ENCODE measurements at regions not wholly inside any gene's neighbourhood (a gene's known extent, or its start where the extent isn't known, plus 50 kb on each side); places are given as distances from the start of the nearest gene placed in this dataset.

DNA sequence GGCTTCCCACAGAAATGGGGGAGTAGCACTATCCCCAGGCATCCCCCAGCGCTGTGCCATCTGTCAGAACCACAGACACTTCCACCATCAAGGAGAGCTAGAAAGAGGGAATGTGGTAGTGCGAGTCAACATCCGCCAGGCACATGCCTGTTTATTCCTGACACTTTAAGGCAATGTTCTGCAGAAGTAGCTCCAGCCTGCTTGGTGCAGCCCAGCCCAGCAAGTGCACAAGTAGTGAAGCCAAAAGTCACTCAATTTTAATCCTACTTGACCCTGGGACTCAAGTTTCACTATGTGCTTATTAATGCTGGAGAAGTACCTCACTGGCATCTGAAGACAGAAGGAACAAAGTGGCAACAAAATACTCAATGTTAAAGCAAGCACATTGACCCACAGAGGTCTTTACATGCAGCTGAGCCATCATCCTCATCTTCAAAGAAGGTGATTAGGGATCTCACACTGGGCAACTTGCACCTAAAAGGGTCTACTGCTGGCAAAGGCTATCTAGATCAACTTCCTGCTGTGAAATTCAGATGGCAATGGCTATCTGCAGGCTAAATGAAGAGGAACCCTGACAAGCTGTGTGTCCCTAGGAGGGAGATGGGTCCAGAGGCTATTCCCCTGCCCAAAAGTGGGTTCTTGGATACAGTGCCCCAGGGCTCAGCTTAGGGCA, 61.4 kb upstream of the CLDN18 start:
- TF ChIP-seq, protein P1, sequence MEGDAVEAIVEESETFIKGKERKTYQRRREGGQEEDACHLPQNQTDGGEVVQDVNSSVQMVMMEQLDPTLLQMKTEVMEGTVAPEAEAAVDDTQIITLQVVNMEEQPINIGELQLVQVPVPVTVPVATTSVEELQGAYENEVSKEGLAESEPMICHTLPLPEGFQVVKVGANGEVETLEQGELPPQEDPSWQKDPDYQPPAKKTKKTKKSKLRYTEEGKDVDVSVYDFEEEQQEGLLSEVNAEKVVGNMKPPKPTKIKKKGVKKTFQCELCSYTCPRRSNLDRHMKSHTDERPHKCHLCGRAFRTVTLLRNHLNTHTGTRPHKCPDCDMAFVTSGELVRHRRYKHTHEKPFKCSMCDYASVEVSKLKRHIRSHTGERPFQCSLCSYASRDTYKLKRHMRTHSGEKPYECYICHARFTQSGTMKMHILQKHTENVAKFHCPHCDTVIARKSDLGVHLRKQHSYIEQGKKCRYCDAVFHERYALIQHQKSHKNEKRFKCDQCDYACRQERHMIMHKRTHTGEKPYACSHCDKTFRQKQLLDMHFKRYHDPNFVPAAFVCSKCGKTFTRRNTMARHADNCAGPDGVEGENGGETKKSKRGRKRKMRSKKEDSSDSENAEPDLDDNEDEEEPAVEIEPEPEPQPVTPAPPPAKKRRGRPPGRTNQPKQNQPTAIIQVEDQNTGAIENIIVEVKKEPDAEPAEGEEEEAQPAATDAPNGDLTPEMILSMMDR (IDR thresholded peaks at IDR 0.05): no peak
- TF ChIP-seq EZH2 (IDR thresholded peaks at IDR 0.05; ENCODE audit: borderline replicate concordance, insufficient read depth, low read depth, low read length, poor library complexity, severe bottlenecking): no peak

Measured in B cell (primary cell).